HepG2 (cell line): ENCODE measurements at regions not wholly inside any gene's neighbourhood (a gene's known extent, or its start where the extent isn't known, plus 50 kb on each side); places are given as distances from the start of the nearest gene placed in this dataset.

ENCODE experiments used
- ATAC-seq: fragments of 200-7000 bp; cut with Tn5 transposase; 3 replicates; pipeline ENCODE4 v1.9.1; 2020; ENCODE audit warnings: mild to moderate bottlenecking, moderate library complexity
- BruUV-seq: library from RNA; stranded (reverse); fragments of 400-500 nt; replicated peaks from 2 replicates; lab custom pipeline; 2021; lab: Mats Ljungman, UMichigan
- CTCF ChIA-PET: fragments of 300-600 bp; formaldehyde crosslinking; extraction: SDS; loops from one replicate; lab custom pipeline; 2021; ENCODE audit warnings: low total read pairs, inconsistent platforms, low intra/inter-chr PET ratio; lab: Yijun Ruan, JAX
- POLR2A ChIA-PET: fragments of 350-600 bp; sonication (Branson Sonifier 250); formaldehyde crosslinking; loops from one replicate; lab custom pipeline; 2020; ENCODE audit warnings: antibody characterized with exemption, inconsistent platforms; lab: Yijun Ruan, JAX
- DNase-seq: peaks from one replicate; pipeline ENCODE4 v3.0.0-alpha.2; 2015; ENCODE audit warnings: low spot score
- FAIRE-seq: peaks from 3 replicates; lab custom pipeline; 2011; peaks lifted over from hg19 to GRCh38; lab: Jason Lieb, UNC
- H2AFZ ChIP-seq: one replicate; pipeline ENCODE4 v1.6.1; 2011; ENCODE audit warnings: low read length, inconsistent platforms
- H3K27ac ChIP-seq: fragments of 300-600 bp; 3 replicates; pipeline ENCODE4 v1.8.0; 2011; ENCODE audit warnings: mixed run types, mild to moderate bottlenecking, mixed read lengths, low read length, inconsistent platforms; ENCODE audit not compliant: insufficient read depth; ENCODE audit errors: extremely low read length
- H3K27me3 ChIP-seq, 2 experiments: fragments of 200-600 bp in 1 of 2; 2 replicates in 1 of 2; 3 replicates in 1 of 2; pipeline versions ENCODE4 v1.6.0 to v1.8.0; 2011; ENCODE audit warnings: low read length in 2 of 2, mild to moderate bottlenecking in 2 of 2, moderate library complexity in 2 of 2, inconsistent platforms in 1 of 2; ENCODE audit not compliant: insufficient read depth in 2 of 2, control insufficient read depth in 1 of 2
- H3K36me3 ChIP-seq, 2 experiments: fragments of 200-600 bp in 1 of 2; replicated peaks in 1 of 2; 2 replicates in 1 of 2; 3 replicates in 1 of 2; pipeline versions ENCODE4 v1.5.1 to v1.8.0; 2011; ENCODE audit warnings: low read length in 2 of 2, inconsistent platforms in 1 of 2; ENCODE audit not compliant: insufficient read depth in 2 of 2, control insufficient read depth in 1 of 2
- H3K4me1 ChIP-seq: 2 replicates; pipeline ENCODE4 v1.5.1; 2012; ENCODE audit warnings: low read length, inconsistent platforms; ENCODE audit not compliant: insufficient read depth
- H3K4me2 ChIP-seq: 2 replicates; pipeline ENCODE4 v1.6.0; 2011; ENCODE audit warnings: low read depth, low read length, inconsistent platforms
- H3K4me3 ChIP-seq, 3 experiments: fragments of 200-600 bp in 1 of 3; sonication (generic), shearing (Covaris generic) in 1 of 3; replicated peaks in 1 of 3; 2 replicates each; pipeline ENCODE4 v1.5.1; 2011 to 2016; ENCODE audit warnings: low read length in 3 of 3, inconsistent platforms in 2 of 3, low read depth in 2 of 3, mild to moderate bottlenecking in 2 of 3, control low read depth in 1 of 3, mixed read lengths in 1 of 3; ENCODE audit not compliant: insufficient read depth in 1 of 3
- H3K79me2 ChIP-seq: one replicate; pipeline ENCODE4 v1.6.1; 2011; ENCODE audit warnings: low read length, inconsistent platforms; ENCODE audit not compliant: insufficient read depth
- H3K9ac ChIP-seq: 2 replicates; pipeline ENCODE4 v1.6.0; 2011; ENCODE audit warnings: mild to moderate bottlenecking, low read depth, low read length, inconsistent platforms; ENCODE audit not compliant: insufficient read depth
- H3K9me3 ChIP-seq: 2 replicates; pipeline ENCODE4 v1.5.1; 2012; ENCODE audit warnings: mild to moderate bottlenecking, low read length
- H4K20me1 ChIP-seq: 2 replicates; pipeline ENCODE4 v1.6.0; 2011; ENCODE audit warnings: inconsistent platforms, mild to moderate bottlenecking, low read length, moderate library complexity; ENCODE audit not compliant: insufficient read depth
- ADNP ChIP-seq: sonication (generic); formaldehyde crosslinking; IDR thresholded peaks from 2 replicates; pipeline ENCODE4 v1.4.0; 2020; ENCODE audit warnings: missing genetic modification reagents
- ARHGAP35 ChIP-seq: sonication (generic); formaldehyde crosslinking; IDR thresholded peaks from 2 replicates; pipeline ENCODE4 v1.9.0; 2022; ENCODE audit warnings: mild to moderate bottlenecking, inconsistent platforms, moderate library complexity, missing genetic modification reagents, borderline replicate concordance
- MED1 ChIP-seq: sonication (generic); formaldehyde crosslinking; IDR thresholded peaks from 2 replicates; pipeline ENCODE4 v1.4.0; 2020; ENCODE audit warnings: missing genetic modification reagents
- MTA1 ChIP-seq: sonication (generic); formaldehyde crosslinking; IDR thresholded peaks from 2 replicates; pipeline ENCODE4 v1.4.0; 2020; ENCODE audit warnings: missing genetic modification reagents, mild to moderate bottlenecking, borderline replicate concordance
- MTA3 ChIP-seq: sonication (generic); formaldehyde crosslinking; IDR thresholded peaks from 2 replicates; pipeline ENCODE4 v1.4.0; 2020; ENCODE audit warnings: missing genetic modification reagents
- NCOA1 ChIP-seq: sonication (generic); formaldehyde crosslinking; IDR thresholded peaks from 2 replicates; pipeline ENCODE4 v1.9.0; 2021; ENCODE audit warnings: missing genetic modification reagents
- NR2F1 ChIP-seq, 2 experiments: fragments of 450-650 bp in 1 of 2; formaldehyde crosslinking in 1 of 2; IDR thresholded peaks; 2 replicates each; pipeline versions ENCODE4 v1.5.0 to v1.6.1; 2016 to 2020; ENCODE audit warnings: mild to moderate bottlenecking in 1 of 2, missing compliant biosample characterization in 1 of 2, missing genetic modification reagents in 1 of 2, moderate library complexity in 1 of 2
- SRSF4 ChIP-seq: fragments of 200-400 bp; formaldehyde crosslinking; IDR thresholded peaks from one replicate; pipeline ENCODE4 v1.6.1; 2018; ENCODE audit warnings: mild to moderate bottlenecking, low read depth, low read length, moderate library complexity; ENCODE audit not compliant: poor library complexity, severe bottlenecking
- SUZ12 ChIP-seq: fragments of 150-350 bp; IDR thresholded peaks from 2 replicates; pipeline ENCODE4 v1.6.1; 2014; ENCODE audit warnings: low read depth, low read length
- ZNF382 ChIP-seq: sonication (generic); formaldehyde crosslinking; IDR thresholded peaks from 2 replicates; pipeline ENCODE4 v1.5.0; 2020; ENCODE audit warnings: missing genetic modification reagents, mild to moderate bottlenecking, borderline replicate concordance
- ZNF644 ChIP-seq: IDR thresholded peaks from 2 replicates; pipeline ENCODE4 v1.6.1; 2016; ENCODE audit warnings: low read depth
- ZNF672 ChIP-seq: sonication (generic); formaldehyde crosslinking; IDR thresholded peaks from 2 replicates; pipeline ENCODE4 v1.8.1; 2022; ENCODE audit warnings: missing genetic modification reagents
- WGBS: methylation state at CpG from one replicate; pipeline ENCODE4 v1.1.6; 2017; ENCODE audit warnings: low lambda C conversion rate; 5-methylcytosine and 5-hydroxymethylcytosine counted together
- in situ Hi-C: cut with HindIII; loops from 2 replicates; pipeline ENCODE4 v1.10.0; 2017; ENCODE audit warnings: low pct_unique_long_range_greater_than_20kb; ENCODE audit not compliant: extremely low pct_ligation_motif_present
- intact Hi-C: fragments of 100-400 bp; cut with micrococcal nuclease; formaldehyde crosslinking; loops from one replicate; pipeline ENCODE4 v1.10.0; 2022; ENCODE audit not compliant: unreplicated experiment
- TF ChIP-seq, protein P1 (sequence below): sonication (generic); formaldehyde crosslinking; IDR thresholded peaks from 2 replicates; pipeline ENCODE4 v1.9.0; 2021; ENCODE audit warnings: missing genetic modification reagents, mild to moderate bottlenecking, borderline replicate concordance
- TF ChIP-seq, protein P2 (sequence below): sonication (generic); formaldehyde crosslinking; IDR thresholded peaks from 2 replicates; pipeline ENCODE4 v1.4.0; 2020; ENCODE audit warnings: missing genetic modification reagents
- TF ChIP-seq, protein P3 (sequence below): fragments of 450-650 bp; IDR thresholded peaks from 2 replicates; pipeline ENCODE4 v1.6.1; 2017; ENCODE audit warnings: mild to moderate bottlenecking
- TF ChIP-seq, protein P4 (sequence below): sonication (generic); formaldehyde crosslinking; IDR thresholded peaks from 2 replicates; pipeline ENCODE4 v1.4.0; 2020; ENCODE audit warnings: missing genetic modification reagents

DNA sequence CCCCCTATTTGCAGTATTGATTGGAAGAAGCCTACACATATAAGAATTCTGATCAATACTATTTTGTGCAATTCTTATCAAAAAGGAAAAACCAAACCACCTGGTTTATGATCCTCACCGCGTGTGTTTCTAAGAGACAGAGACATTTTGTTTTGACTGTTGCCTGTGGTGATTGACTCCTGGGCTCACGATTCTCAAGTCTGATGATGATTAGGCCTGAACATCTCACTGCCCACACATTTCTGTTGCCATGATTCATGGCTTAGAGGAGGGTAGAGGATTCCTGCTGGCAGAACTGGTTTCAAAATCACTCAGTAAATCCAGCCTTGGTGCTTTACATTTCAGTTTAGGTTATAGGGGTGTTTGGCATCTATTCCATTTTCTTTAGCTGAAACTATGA lies 88.3 kb upstream of the UBE3A start:
- BruUV-seq = no TSS peak
- FAIRE-seq = no peak
- no peak for TF ChIP-seq ZNF644
- no peak for TF ChIP-seq SRSF4
- TF ChIP-seq ADNP (CRISPR knock-in tag) = no peak
- TF ChIP-seq, protein P1, sequence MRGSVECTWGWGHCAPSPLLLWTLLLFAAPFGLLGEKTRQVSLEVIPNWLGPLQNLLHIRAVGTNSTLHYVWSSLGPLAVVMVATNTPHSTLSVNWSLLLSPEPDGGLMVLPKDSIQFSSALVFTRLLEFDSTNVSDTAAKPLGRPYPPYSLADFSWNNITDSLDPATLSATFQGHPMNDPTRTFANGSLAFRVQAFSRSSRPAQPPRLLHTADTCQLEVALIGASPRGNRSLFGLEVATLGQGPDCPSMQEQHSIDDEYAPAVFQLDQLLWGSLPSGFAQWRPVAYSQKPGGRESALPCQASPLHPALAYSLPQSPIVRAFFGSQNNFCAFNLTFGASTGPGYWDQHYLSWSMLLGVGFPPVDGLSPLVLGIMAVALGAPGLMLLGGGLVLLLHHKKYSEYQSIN (CRISPR knock-in tag) = no peak
- no peak for TF ChIP-seq MTA3 (CRISPR knock-in tag)
- TF ChIP-seq, protein P2, sequence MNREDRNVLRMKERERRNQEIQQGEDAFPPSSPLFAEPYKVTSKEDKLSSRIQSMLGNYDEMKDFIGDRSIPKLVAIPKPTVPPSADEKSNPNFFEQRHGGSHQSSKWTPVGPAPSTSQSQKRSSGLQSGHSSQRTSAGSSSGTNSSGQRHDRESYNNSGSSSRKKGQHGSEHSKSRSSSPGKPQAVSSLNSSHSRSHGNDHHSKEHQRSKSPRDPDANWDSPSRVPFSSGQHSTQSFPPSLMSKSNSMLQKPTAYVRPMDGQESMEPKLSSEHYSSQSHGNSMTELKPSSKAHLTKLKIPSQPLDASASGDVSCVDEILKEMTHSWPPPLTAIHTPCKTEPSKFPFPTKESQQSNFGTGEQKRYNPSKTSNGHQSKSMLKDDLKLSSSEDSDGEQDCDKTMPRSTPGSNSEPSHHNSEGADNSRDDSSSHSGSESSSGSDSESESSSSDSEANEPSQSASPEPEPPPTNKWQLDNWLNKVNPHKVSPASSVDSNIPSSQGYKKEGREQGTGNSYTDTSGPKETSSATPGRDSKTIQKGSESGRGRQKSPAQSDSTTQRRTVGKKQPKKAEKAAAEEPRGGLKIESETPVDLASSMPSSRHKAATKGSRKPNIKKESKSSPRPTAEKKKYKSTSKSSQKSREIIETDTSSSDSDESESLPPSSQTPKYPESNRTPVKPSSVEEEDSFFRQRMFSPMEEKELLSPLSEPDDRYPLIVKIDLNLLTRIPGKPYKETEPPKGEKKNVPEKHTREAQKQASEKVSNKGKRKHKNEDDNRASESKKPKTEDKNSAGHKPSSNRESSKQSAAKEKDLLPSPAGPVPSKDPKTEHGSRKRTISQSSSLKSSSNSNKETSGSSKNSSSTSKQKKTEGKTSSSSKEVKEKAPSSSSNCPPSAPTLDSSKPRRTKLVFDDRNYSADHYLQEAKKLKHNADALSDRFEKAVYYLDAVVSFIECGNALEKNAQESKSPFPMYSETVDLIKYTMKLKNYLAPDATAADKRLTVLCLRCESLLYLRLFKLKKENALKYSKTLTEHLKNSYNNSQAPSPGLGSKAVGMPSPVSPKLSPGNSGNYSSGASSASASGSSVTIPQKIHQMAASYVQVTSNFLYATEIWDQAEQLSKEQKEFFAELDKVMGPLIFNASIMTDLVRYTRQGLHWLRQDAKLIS (CRISPR knock-in tag) = no peak
- TF ChIP-seq, protein P3, sequence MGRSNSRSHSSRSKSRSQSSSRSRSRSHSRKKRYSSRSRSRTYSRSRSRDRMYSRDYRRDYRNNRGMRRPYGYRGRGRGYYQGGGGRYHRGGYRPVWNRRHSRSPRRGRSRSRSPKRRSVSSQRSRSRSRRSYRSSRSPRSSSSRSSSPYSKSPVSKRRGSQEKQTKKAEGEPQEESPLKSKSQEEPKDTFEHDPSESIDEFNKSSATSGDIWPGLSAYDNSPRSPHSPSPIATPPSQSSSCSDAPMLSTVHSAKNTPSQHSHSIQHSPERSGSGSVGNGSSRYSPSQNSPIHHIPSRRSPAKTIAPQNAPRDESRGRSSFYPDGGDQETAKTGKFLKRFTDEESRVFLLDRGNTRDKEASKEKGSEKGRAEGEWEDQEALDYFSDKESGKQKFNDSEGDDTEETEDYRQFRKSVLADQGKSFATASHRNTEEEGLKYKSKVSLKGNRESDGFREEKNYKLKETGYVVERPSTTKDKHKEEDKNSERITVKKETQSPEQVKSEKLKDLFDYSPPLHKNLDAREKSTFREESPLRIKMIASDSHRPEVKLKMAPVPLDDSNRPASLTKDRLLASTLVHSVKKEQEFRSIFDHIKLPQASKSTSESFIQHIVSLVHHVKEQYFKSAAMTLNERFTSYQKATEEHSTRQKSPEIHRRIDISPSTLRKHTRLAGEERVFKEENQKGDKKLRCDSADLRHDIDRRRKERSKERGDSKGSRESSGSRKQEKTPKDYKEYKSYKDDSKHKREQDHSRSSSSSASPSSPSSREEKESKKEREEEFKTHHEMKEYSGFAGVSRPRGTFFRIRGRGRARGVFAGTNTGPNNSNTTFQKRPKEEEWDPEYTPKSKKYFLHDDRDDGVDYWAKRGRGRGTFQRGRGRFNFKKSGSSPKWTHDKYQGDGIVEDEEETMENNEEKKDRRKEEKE = no peak
- no peak for TF ChIP-seq ZNF672 (CRISPR knock-in tag)
- no peak for TF ChIP-seq MTA1 (CRISPR knock-in tag)
- TF ChIP-seq ARHGAP35 (CRISPR knock-in tag) = no peak
- no peak for TF ChIP-seq NCOA1 (CRISPR knock-in tag)
- no peak for TF ChIP-seq NR2F1 (CRISPR knock-in tag; IDR thresholded peaks at IDR 0.05)
- no peak for TF ChIP-seq ZNF382 (CRISPR knock-in tag)
- TF ChIP-seq MED1 (CRISPR knock-in tag) = no peak
- TF ChIP-seq SUZ12 = no peak
- TF ChIP-seq, protein P4, sequence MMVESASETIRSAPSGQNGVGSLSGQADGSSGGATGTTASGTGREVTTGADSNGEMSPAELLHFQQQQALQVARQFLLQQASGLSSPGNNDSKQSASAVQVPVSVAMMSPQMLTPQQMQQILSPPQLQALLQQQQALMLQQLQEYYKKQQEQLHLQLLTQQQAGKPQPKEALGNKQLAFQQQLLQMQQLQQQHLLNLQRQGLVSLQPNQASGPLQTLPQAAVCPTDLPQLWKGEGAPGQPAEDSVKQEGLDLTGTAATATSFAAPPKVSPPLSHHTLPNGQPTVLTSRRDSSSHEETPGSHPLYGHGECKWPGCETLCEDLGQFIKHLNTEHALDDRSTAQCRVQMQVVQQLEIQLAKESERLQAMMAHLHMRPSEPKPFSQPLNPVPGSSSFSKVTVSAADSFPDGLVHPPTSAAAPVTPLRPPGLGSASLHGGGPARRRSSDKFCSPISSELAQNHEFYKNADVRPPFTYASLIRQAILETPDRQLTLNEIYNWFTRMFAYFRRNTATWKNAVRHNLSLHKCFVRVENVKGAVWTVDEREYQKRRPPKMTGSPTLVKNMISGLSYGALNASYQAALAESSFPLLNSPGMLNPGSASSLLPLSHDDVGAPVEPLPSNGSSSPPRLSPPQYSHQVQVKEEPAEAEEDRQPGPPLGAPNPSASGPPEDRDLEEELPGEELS (CRISPR knock-in tag) = no peak

More for the DNA sequence above, 88.3 kb upstream of the UBE3A start:
- Histone ChIP-seq H3K27me3 (no peaks in the 10 kb centered on the region), H3K4me3 (no peak overlapping the region), H2AFZ (no peak overlapping the region), H3K4me1 (no peaks in the 10 kb centered on the region), H3K9me3 (peaks cover 17% of the 10 kb centered on the region; the same call in 1 of the 2 replicates), H3K27ac (no peak overlapping the region), H3K79me2 (no peaks in the 10 kb centered on the region), H3K9ac (no peak overlapping the region), H3K36me3 (no peaks in the 10 kb centered on the region), H3K4me2 (no peak overlapping the region), H4K20me1 (no peaks in the 10 kb centered on the region)
- ATAC-seq = no peak
- ChIA-PET POLR2A (no interaction called here), CTCF (no interaction called here)
- no peak for DNase-seq
- intact Hi-C loops (no loop called here), in situ Hi-C loops (no loop called here)
- 6% methylated on average over 3 of the region's 3 CpGs for WGBS
